Heart right ventricle (tissue), 16 donors: ENCODE measurements at regions not wholly inside any gene's neighbourhood (a gene's known extent, or its start where the extent isn't known, plus 50 kb on each side); places are given as distances from the start of the nearest gene placed in this dataset.

Experiments used
- ATAC-seq, 8 donors: fragments of 200-7000 bp; cut with Tn5 transposase; one replicate each; pipeline ENCODE4 v1.9.1; 2020; ENCODE audit warnings: mild to moderate bottlenecking in 8 of 8, moderate library complexity in 8 of 8, moderate number of reproducible peaks in 1 of 8
- DNase-seq, 2 donors: peaks; one replicate each; pipeline ENCODE4 v3.0.0-alpha.2; 2020
- H3K27ac ChIP-seq, 10 donors: fragments of 200-600 bp; sonication (generic) in 2 of 10; one replicate each; pipeline versions ENCODE4 v1.5.0 to v1.8.0; 2020 to 2022; ENCODE audit warnings: mild to moderate bottlenecking in 3 of 10
- H3K27me3 ChIP-seq, 7 donors: fragments of 200-600 bp; one replicate each; pipeline ENCODE4 v1.8.0; 2021 to 2022; ENCODE audit warnings: mild to moderate bottlenecking in 2 of 7
- H3K36me3 ChIP-seq, 9 donors: fragments of 200-600 bp; sonication (generic) in 1 of 9; one replicate each; pipeline versions ENCODE4 v1.5.0 to v1.8.0; 2020 to 2022; ENCODE audit warnings: mild to moderate bottlenecking in 2 of 9
- H3K4me1 ChIP-seq, 9 donors: fragments of 200-600 bp; sonication (generic) in 1 of 9; one replicate each; pipeline versions ENCODE4 v1.5.0 to v1.8.0; 2020 to 2022; ENCODE audit warnings: mild to moderate bottlenecking in 4 of 9
- H3K4me3 ChIP-seq, 10 donors: fragments of 200-600 bp; sonication (generic) in 2 of 10; one replicate each; pipeline versions ENCODE4 v1.5.0 to v1.8.0; 2020 to 2022; ENCODE audit warnings: mild to moderate bottlenecking in 7 of 10, moderate library complexity in 2 of 10
- H3K9me3 ChIP-seq, 11 donors: fragments of 200-600 bp in 10 of 11; sonication (generic) in 2 of 11; one replicate each; pipeline versions ENCODE4 v1.5.0 to v1.8.0; 2013 to 2022; ENCODE audit warnings: mild to moderate bottlenecking in 2 of 11, control low read depth in 1 of 11, moderate library complexity in 1 of 11
- WGBS, 2 donors: extraction: QIAGEN DNeasy Blood & Tissue Kit; methylation state at CpG; one replicate each; pipeline ENCODE4 v1.1.7; 2013; ENCODE audit warnings: inconsistent platforms in 1 of 2; 5-methylcytosine and 5-hydroxymethylcytosine counted together
- intact Hi-C, 10 donors: fragments of 100-400 bp; cut with DNase I; formaldehyde crosslinking; loops; one replicate each; pipeline versions ENCODE4 v1.11.1 to v1.14.2; 2022
- TF ChIP-seq, protein P1 (sequence below), 9 donors: fragments of 200-600 bp; sonication (generic) in 2 of 9; IDR thresholded peaks; one replicate each; pipeline versions ENCODE4 v1.5.0 to v1.8.0; 2021 to 2022; ENCODE audit warnings: antibody characterized with exemption in 9 of 9, mild to moderate bottlenecking in 5 of 9, moderate library complexity in 1 of 9
- donor health status: Arrhythmogenic right ventricular cardiomyopathy.
- donor health status: ischemic (EF 13 %, LVEDD 7.1; RV severe dilation, severe dysfunction).
- donor health status: healthy with polysubstance abuse.
- donor health status: DM: no; HTN: yes; CAD: no.
- donor health status: DM: no; HTN: no; CAD: no.
- donor health status: ischemic (EF 25% LVEDD 6.9; RV normal size, moderate dysfunction).
- donor health status: ischemic (EF 25% LVEDD 5.7; RV mildly dilated, moderate dysfunction).
- donor health status: healthy.
- donor health status: DM: yes; HTN: yes; CAD: no.
- donor health status: Ischemic cardiomyopathy.
- donor health status: ischemic (EF 35%, LVEDD 5.7; RV mildly dilated, moderate dysfunction).
- donor health status: nonischemic (EF 11% LVEDD 7.7; RV severe dilation, severe dysfunction).
- donor health status: DM: yes; HTN: yes; CAD: no.
- donor health status: PGD.
- donor health status: ischemic (EF 29% LVEDD 5.4; RV normal size, mild dysfunction).
- donor health status: nonischemic (EF 23%, LVEDD 6.1; RV moderate dilation, normal function).

GRCh38 chr1:187985145-187985896 is 1156.6 kb downstream of the PLA2G4A start:
- H3K27ac ChIP-seq, result no peak overlapping the region
- no peak overlapping the region for H3K4me3 ChIP-seq
- intact Hi-C loops, result loop anchor here in 1 of 10 donors (10.0 kb wide), 1 partner anchor 511 kb away; no protein-coding TSS in a partner anchor
- H3K4me1 ChIP-seq, result no peaks in the 10 kb centered on the region
- DNase-seq, result no peak
- 90 to 98% methylated on average over 4 of the region's 4 CpGs for WGBS, 2 donors
- H3K27me3 ChIP-seq, result no peaks in the 10 kb centered on the region
- ATAC-seq, result no peak
- no peaks in the 10 kb centered on the region for H3K36me3 ChIP-seq
- TF ChIP-seq, protein P1, sequence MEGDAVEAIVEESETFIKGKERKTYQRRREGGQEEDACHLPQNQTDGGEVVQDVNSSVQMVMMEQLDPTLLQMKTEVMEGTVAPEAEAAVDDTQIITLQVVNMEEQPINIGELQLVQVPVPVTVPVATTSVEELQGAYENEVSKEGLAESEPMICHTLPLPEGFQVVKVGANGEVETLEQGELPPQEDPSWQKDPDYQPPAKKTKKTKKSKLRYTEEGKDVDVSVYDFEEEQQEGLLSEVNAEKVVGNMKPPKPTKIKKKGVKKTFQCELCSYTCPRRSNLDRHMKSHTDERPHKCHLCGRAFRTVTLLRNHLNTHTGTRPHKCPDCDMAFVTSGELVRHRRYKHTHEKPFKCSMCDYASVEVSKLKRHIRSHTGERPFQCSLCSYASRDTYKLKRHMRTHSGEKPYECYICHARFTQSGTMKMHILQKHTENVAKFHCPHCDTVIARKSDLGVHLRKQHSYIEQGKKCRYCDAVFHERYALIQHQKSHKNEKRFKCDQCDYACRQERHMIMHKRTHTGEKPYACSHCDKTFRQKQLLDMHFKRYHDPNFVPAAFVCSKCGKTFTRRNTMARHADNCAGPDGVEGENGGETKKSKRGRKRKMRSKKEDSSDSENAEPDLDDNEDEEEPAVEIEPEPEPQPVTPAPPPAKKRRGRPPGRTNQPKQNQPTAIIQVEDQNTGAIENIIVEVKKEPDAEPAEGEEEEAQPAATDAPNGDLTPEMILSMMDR (IDR thresholded peaks at IDR 0.05), result no peak
- peaks cover 0 to 16% (median 0%) of the 10 kb centered on the region in 11 donors for H3K9me3 ChIP-seq

- Histone ChIP-seq H3K9me3 (peaks cover 0 to 10% (median 0%) of the 10 kb centered on the region in 11 donors), H3K27ac (no peak overlapping the region), H3K4me1 (no peaks in the 10 kb centered on the region), H3K27me3 (no peaks in the 10 kb centered on the region), H3K36me3 (no peaks in the 10 kb centered on the region), H3K4me3 (no peak overlapping the region)
- intact Hi-C loops, result loop anchor here in 1 of 10 donors (10.0 kb wide), 1 partner anchor 511 kb away; no protein-coding TSS in a partner anchor
- 56 to 66% methylated on average over 3 of the region's 3 CpGs for WGBS, 2 donors
- TF ChIP-seq, protein P1 (IDR thresholded peaks at IDR 0.05), result no peak
- no peak for DNase-seq
- no peak for ATAC-seq
Observed at GRCh38 chr1:187985897-187986654, 1157.3 kb downstream of the PLA2G4A start.

DNA sequence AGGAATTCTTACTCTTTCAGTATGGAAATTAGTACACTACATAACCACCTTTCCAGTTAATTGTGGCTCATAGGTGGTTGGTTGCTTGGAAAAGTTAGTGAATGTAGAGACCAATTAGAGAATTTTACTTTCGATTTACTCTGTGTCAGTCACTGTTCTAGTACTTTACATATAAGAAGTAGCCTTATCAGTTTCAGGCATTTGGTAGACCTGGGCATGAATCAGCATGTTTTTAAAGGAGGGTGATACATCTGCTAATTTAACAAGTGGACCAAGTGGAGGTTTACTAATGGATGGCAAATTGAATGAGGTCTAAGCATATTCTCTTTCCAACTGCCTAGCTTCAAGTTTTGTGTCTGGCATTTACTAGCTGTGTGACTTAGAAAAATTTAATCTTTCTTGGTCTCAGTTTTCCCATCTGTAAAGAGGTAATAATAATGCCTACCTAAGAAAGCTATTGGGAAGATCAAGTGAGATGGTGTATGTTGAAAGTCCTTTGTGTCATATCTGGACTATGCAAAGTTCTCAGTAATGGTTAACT is 1158.6 kb downstream of the PLA2G4A start:
- ATAC-seq (no peak), DNase-seq (no peak)
- Histone ChIP-seq H3K4me1 (no peaks in the 10 kb centered on the region), H3K27me3 (no peaks in the 10 kb centered on the region), H3K4me3 (no peak overlapping the region), H3K36me3 (no peaks in the 10 kb centered on the region), H3K27ac (no peak overlapping the region), H3K9me3 (no peaks in the 10 kb centered on the region)
- TF ChIP-seq, protein P1 (IDR thresholded peaks at IDR 0.05), result no peak
- intact Hi-C loops, result loop anchor here in 1 of 10 donors (10.0 kb wide), 1 partner anchor 513 kb away; no protein-coding TSS in a partner anchor
- 92 to 93% methylated on average over 1 of the region's 1 CpG for WGBS, 2 donors

- intact Hi-C loops, result no loop called here
- TF ChIP-seq, protein P1 (IDR thresholded peaks at IDR 0.05), result no peak
- no peak overlapping the region for H3K27ac ChIP-seq
- no peaks in the 10 kb centered on the region for H3K4me1 ChIP-seq
- H3K36me3 ChIP-seq, result no peaks in the 10 kb centered on the region
- H3K27me3 ChIP-seq, result no peaks in the 10 kb centered on the region
- ATAC-seq (no peak), DNase-seq (no peak)
- no peaks in the 10 kb centered on the region for H3K9me3 ChIP-seq
- no peak overlapping the region for H3K4me3 ChIP-seq
Observed at GRCh38 chr1:187991944-187992343, 1163.2 kb downstream of the PLA2G4A start.
